ENCODE measurements at regions not wholly inside any gene's neighbourhood (a gene's known extent, or its start where the extent isn't known, plus 50 kb on each side); places are given as distances from the start of the nearest gene placed in this dataset.

- WGBS = 69% methylated on average over 2 of the region's 3 CpGs
- no peak overlapping the region for H2BK15ac ChIP-seq (ENCODE audit: low read depth, poor library complexity, severe bottlenecking)
- no peak overlapping the region for H3K14ac ChIP-seq (ENCODE audit: low read length in 2 of 2)
- no peak overlapping the region for H2BK120ac ChIP-seq (ENCODE audit: low read depth, low read length)
- H3K4me1 ChIP-seq (ENCODE audit: control insufficient read depth, insufficient read depth, low read depth, low read length) = no peaks in the 10 kb centered on the region
- H3K4ac ChIP-seq (ENCODE audit: low read depth in 1 of 2, low read length in 2 of 2) = no peak overlapping the region
- H3K9ac ChIP-seq (ENCODE audit: low read length) = no peak overlapping the region
- H3K79me1 ChIP-seq (replicated peaks; ENCODE audit: low read length, poor library complexity, severe bottlenecking) = no peaks in the 10 kb centered on the region
- no peaks in the 10 kb centered on the region for H3K36me3 ChIP-seq (ENCODE audit: control insufficient read depth in 1 of 2, insufficient read depth in 2 of 2, low read depth in 1 of 2, low read length in 2 of 2)
- H3K23ac ChIP-seq (ENCODE audit: low read length in 2 of 2) = no peak overlapping the region
- no peak overlapping the region for H3K18ac ChIP-seq (ENCODE audit: low read depth in 1 of 2, low read length in 2 of 2)
- H4K91ac ChIP-seq (ENCODE audit: low read length) = no peak overlapping the region
- H4K8ac ChIP-seq (ENCODE audit: low read length) = no peak overlapping the region
- no peak overlapping the region for H3K27ac ChIP-seq (ENCODE audit: low read length, poor library complexity, severe bottlenecking)
- no peak overlapping the region for H2AFZ ChIP-seq (ENCODE audit: low read depth, low read length)
- H3K9me3 ChIP-seq (ENCODE audit: control insufficient read depth, low read length) = no peaks in the 10 kb centered on the region
- H3K4me3 ChIP-seq (ENCODE audit: insufficient read depth in 1 of 2, low read depth in 1 of 2, low read length in 2 of 2) = no peak overlapping the region
- H2BK5ac ChIP-seq (ENCODE audit: low read depth, low read length, poor library complexity, severe bottlenecking) = no peak overlapping the region
- H3K4me2 ChIP-seq (ENCODE audit: low read length, poor library complexity, severe bottlenecking) = no peak overlapping the region
- no peak overlapping the region for H2AK5ac ChIP-seq (ENCODE audit: low read length, severe bottlenecking)
- DNase-seq = no peak
- H3K27me3 ChIP-seq (ENCODE audit: control insufficient read depth in 1 of 2, insufficient read depth in 1 of 2, low read length in 2 of 2) = no peaks in the 10 kb centered on the region
- no peak overlapping the region for H2BK12ac ChIP-seq (ENCODE audit: low read length in 2 of 2)
These were observed 240.4 kb downstream of the MBD2 start for GRCh38 chr18:53984021-53984420.

- H2BK15ac ChIP-seq (ENCODE audit: low read depth, poor library complexity, severe bottlenecking) = no peak overlapping the region
- no peak overlapping the region for H3K18ac ChIP-seq (ENCODE audit: low read depth in 1 of 2, low read length in 2 of 2)
- H3K4ac ChIP-seq (ENCODE audit: low read depth in 1 of 2, low read length in 2 of 2) = no peak overlapping the region
- no peak overlapping the region for H2BK5ac ChIP-seq (ENCODE audit: low read depth, low read length, poor library complexity, severe bottlenecking)
- no peak overlapping the region for H3K23ac ChIP-seq (ENCODE audit: low read length in 2 of 2)
- peaks cover 6% of the 10 kb centered on the region for H3K9me3 ChIP-seq (ENCODE audit: control insufficient read depth, low read length)
- H2AFZ ChIP-seq (ENCODE audit: low read depth, low read length) = no peak overlapping the region
- H3K9ac ChIP-seq (ENCODE audit: low read length) = no peak overlapping the region
- no peak overlapping the region for H2BK120ac ChIP-seq (ENCODE audit: low read depth, low read length)
- no peak overlapping the region for H3K4me2 ChIP-seq (ENCODE audit: low read length, poor library complexity, severe bottlenecking)
- H3K79me1 ChIP-seq (replicated peaks; ENCODE audit: low read length, poor library complexity, severe bottlenecking) = no peaks in the 10 kb centered on the region
- H2AK5ac ChIP-seq (ENCODE audit: low read length, severe bottlenecking) = no peak overlapping the region
- H3K27ac ChIP-seq (ENCODE audit: low read length, poor library complexity, severe bottlenecking) = no peak overlapping the region
- H4K8ac ChIP-seq (ENCODE audit: low read length) = no peak overlapping the region
- no peaks in the 10 kb centered on the region for H3K27me3 ChIP-seq (ENCODE audit: control insufficient read depth in 1 of 2, insufficient read depth in 1 of 2, low read length in 2 of 2)
- H3K4me1 ChIP-seq (ENCODE audit: control insufficient read depth, insufficient read depth, low read depth, low read length) = no peaks in the 10 kb centered on the region
- no peak overlapping the region for H3K14ac ChIP-seq (ENCODE audit: low read length in 2 of 2)
- no peak overlapping the region for H2BK12ac ChIP-seq (ENCODE audit: low read length in 2 of 2)
- no peak for DNase-seq
- no peaks in the 10 kb centered on the region for H3K36me3 ChIP-seq (ENCODE audit: control insufficient read depth in 1 of 2, insufficient read depth in 2 of 2, low read depth in 1 of 2, low read length in 2 of 2)
- no peak overlapping the region for H4K91ac ChIP-seq (ENCODE audit: low read length)
- no peak overlapping the region for H3K4me3 ChIP-seq (ENCODE audit: insufficient read depth in 1 of 2, low read depth in 1 of 2, low read length in 2 of 2)
- WGBS = 64% methylated on average over 1 of the region's 1 CpG
These were observed 253.1 kb downstream of the MBD2 start for GRCh38 chr18:53971331-53971730.

GRCh38 chr18:53952700-53953099 is 271.8 kb downstream of the MBD2 start:
- H2BK5ac ChIP-seq (ENCODE audit: low read depth, low read length, poor library complexity, severe bottlenecking) = no peak overlapping the region
- H3K27me3 ChIP-seq (ENCODE audit: control insufficient read depth in 1 of 2, insufficient read depth in 1 of 2, low read length in 2 of 2) = no peaks in the 10 kb centered on the region
- peaks cover 1% of the 10 kb centered on the region for H3K4me1 ChIP-seq (ENCODE audit: control insufficient read depth, insufficient read depth, low read depth, low read length)
- no peak overlapping the region for H2AK5ac ChIP-seq (ENCODE audit: low read length, severe bottlenecking)
- no peak overlapping the region for H3K27ac ChIP-seq (ENCODE audit: low read length, poor library complexity, severe bottlenecking)
- no peak overlapping the region for H2AFZ ChIP-seq (ENCODE audit: low read depth, low read length)
- no peak overlapping the region for H3K14ac ChIP-seq (ENCODE audit: low read length in 2 of 2)
- no peak overlapping the region for H2BK12ac ChIP-seq (ENCODE audit: low read length in 2 of 2)
- H3K23ac ChIP-seq (ENCODE audit: low read length in 2 of 2) = no peak overlapping the region
- H4K8ac ChIP-seq (ENCODE audit: low read length) = no peak overlapping the region
- no peak overlapping the region for H3K4ac ChIP-seq (ENCODE audit: low read depth in 1 of 2, low read length in 2 of 2)
- no peaks in the 10 kb centered on the region for H3K9me3 ChIP-seq (ENCODE audit: control insufficient read depth, low read length)
- no peak overlapping the region for H3K4me2 ChIP-seq (ENCODE audit: low read length, poor library complexity, severe bottlenecking)
- WGBS = no CpG with 5 or more reads among the region's 3 CpGs
- no peak overlapping the region for H3K4me3 ChIP-seq (ENCODE audit: insufficient read depth in 1 of 2, low read depth in 1 of 2, low read length in 2 of 2)
- H3K18ac ChIP-seq (ENCODE audit: low read depth in 1 of 2, low read length in 2 of 2) = no peak overlapping the region
- no peaks in the 10 kb centered on the region for H3K79me1 ChIP-seq (replicated peaks; ENCODE audit: low read length, poor library complexity, severe bottlenecking)
- no peaks in the 10 kb centered on the region for H3K36me3 ChIP-seq (ENCODE audit: control insufficient read depth in 1 of 2, insufficient read depth in 2 of 2, low read depth in 1 of 2, low read length in 2 of 2)
- H4K91ac ChIP-seq (ENCODE audit: low read length) = no peak overlapping the region
- H2BK120ac ChIP-seq (ENCODE audit: low read depth, low read length) = no peak overlapping the region
- no peak overlapping the region for H3K9ac ChIP-seq (ENCODE audit: low read length)
- H2BK15ac ChIP-seq (ENCODE audit: low read depth, poor library complexity, severe bottlenecking) = no peak overlapping the region
- no peak for DNase-seq

GRCh38 chr18:53950545-53950944 is 273.9 kb downstream of the MBD2 start:
- Histone ChIP-seq H4K8ac (ENCODE audit: low read length) (no peak overlapping the region), H3K9ac (ENCODE audit: low read length) (no peak overlapping the region), H3K18ac (ENCODE audit: low read depth in 1 of 2, low read length in 2 of 2) (no peak overlapping the region), H3K23ac (ENCODE audit: low read length in 2 of 2) (no peak overlapping the region), H3K9me3 (ENCODE audit: control insufficient read depth, low read length) (no peaks in the 10 kb centered on the region), H2AFZ (ENCODE audit: low read depth, low read length) (no peak overlapping the region), H3K27ac (ENCODE audit: low read length, poor library complexity, severe bottlenecking) (no peak overlapping the region), H3K4me2 (ENCODE audit: low read length, poor library complexity, severe bottlenecking) (no peak overlapping the region), H2AK5ac (ENCODE audit: low read length, severe bottlenecking) (no peak overlapping the region), H2BK15ac (ENCODE audit: low read depth, poor library complexity, severe bottlenecking) (no peak overlapping the region), H3K4ac (ENCODE audit: low read depth in 1 of 2, low read length in 2 of 2) (no peak overlapping the region), H3K4me3 (ENCODE audit: insufficient read depth in 1 of 2, low read depth in 1 of 2, low read length in 2 of 2) (no peak overlapping the region), H3K14ac (ENCODE audit: low read length in 2 of 2) (no peak overlapping the region), H3K79me1 (replicated peaks; ENCODE audit: low read length, poor library complexity, severe bottlenecking) (no peaks in the 10 kb centered on the region), H3K27me3 (ENCODE audit: control insufficient read depth in 1 of 2, insufficient read depth in 1 of 2, low read length in 2 of 2) (no peaks in the 10 kb centered on the region), H2BK120ac (ENCODE audit: low read depth, low read length) (no peak overlapping the region), H3K36me3 (ENCODE audit: control insufficient read depth in 1 of 2, insufficient read depth in 2 of 2, low read depth in 1 of 2, low read length in 2 of 2) (no peaks in the 10 kb centered on the region), H4K91ac (ENCODE audit: low read length) (no peak overlapping the region), H3K4me1 (ENCODE audit: control insufficient read depth, insufficient read depth, low read depth, low read length) (peaks cover 1% of the 10 kb centered on the region), H2BK5ac (ENCODE audit: low read depth, low read length, poor library complexity, severe bottlenecking) (no peak overlapping the region), H2BK12ac (ENCODE audit: low read length in 2 of 2) (no peak overlapping the region)
- no peak for DNase-seq
- WGBS = 86% methylated on average over 1 of the region's 1 CpG

Data from mesenchymal stem cell (in vitro differentiated cells and primary cell).